ENCODE measurements at regions not wholly inside any gene's neighbourhood (a gene's known extent, or its start where the extent isn't known, plus 50 kb on each side); places are given as distances from the start of the nearest gene placed in this dataset.

DNA sequence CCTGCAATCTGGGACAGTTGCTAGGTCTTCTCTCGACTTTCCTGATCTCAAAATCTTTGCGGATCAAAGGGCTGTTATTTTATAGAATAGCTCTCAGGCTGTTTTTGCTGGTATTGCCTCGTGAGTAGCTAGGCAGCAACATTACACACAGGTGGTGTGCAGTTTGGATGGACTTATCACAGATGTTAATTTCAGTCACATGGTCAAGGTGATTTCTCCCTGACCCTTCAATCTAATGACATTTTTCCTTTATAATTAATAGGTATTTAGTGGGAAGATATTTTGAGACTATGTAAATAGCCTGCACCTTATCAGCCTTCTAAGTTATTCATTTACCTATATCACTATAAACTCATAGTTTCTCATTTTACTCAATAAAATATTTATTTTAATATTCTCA is 309.6 kb upstream of the PRKCQ start:
- TF ChIP-seq, protein P1, sequence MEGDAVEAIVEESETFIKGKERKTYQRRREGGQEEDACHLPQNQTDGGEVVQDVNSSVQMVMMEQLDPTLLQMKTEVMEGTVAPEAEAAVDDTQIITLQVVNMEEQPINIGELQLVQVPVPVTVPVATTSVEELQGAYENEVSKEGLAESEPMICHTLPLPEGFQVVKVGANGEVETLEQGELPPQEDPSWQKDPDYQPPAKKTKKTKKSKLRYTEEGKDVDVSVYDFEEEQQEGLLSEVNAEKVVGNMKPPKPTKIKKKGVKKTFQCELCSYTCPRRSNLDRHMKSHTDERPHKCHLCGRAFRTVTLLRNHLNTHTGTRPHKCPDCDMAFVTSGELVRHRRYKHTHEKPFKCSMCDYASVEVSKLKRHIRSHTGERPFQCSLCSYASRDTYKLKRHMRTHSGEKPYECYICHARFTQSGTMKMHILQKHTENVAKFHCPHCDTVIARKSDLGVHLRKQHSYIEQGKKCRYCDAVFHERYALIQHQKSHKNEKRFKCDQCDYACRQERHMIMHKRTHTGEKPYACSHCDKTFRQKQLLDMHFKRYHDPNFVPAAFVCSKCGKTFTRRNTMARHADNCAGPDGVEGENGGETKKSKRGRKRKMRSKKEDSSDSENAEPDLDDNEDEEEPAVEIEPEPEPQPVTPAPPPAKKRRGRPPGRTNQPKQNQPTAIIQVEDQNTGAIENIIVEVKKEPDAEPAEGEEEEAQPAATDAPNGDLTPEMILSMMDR (conservative IDR thresholded peaks at IDR 0.05; ENCODE audit: low read depth in 2 of 2) = no peak
- no peak for TF ChIP-seq EZH2phosphoT487 (IDR thresholded peaks at IDR 0.05; ENCODE audit: unreplicated experiment)
- no peak for TF ChIP-seq POLR2AphosphoS5 (IDR thresholded peaks at IDR 0.05; ENCODE audit: low read depth)
- TF ChIP-seq, protein P2, sequence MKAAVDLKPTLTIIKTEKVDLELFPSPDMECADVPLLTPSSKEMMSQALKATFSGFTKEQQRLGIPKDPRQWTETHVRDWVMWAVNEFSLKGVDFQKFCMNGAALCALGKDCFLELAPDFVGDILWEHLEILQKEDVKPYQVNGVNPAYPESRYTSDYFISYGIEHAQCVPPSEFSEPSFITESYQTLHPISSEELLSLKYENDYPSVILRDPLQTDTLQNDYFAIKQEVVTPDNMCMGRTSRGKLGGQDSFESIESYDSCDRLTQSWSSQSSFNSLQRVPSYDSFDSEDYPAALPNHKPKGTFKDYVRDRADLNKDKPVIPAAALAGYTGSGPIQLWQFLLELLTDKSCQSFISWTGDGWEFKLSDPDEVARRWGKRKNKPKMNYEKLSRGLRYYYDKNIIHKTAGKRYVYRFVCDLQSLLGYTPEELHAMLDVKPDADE (IDR thresholded peaks at IDR 0.05) = no peak
- TF ChIP-seq, protein P3, sequence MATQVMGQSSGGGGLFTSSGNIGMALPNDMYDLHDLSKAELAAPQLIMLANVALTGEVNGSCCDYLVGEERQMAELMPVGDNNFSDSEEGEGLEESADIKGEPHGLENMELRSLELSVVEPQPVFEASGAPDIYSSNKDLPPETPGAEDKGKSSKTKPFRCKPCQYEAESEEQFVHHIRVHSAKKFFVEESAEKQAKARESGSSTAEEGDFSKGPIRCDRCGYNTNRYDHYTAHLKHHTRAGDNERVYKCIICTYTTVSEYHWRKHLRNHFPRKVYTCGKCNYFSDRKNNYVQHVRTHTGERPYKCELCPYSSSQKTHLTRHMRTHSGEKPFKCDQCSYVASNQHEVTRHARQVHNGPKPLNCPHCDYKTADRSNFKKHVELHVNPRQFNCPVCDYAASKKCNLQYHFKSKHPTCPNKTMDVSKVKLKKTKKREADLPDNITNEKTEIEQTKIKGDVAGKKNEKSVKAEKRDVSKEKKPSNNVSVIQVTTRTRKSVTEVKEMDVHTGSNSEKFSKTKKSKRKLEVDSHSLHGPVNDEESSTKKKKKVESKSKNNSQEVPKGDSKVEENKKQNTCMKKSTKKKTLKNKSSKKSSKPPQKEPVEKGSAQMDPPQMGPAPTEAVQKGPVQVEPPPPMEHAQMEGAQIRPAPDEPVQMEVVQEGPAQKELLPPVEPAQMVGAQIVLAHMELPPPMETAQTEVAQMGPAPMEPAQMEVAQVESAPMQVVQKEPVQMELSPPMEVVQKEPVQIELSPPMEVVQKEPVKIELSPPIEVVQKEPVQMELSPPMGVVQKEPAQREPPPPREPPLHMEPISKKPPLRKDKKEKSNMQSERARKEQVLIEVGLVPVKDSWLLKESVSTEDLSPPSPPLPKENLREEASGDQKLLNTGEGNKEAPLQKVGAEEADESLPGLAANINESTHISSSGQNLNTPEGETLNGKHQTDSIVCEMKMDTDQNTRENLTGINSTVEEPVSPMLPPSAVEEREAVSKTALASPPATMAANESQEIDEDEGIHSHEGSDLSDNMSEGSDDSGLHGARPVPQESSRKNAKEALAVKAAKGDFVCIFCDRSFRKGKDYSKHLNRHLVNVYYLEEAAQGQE (IDR thresholded peaks at IDR 0.05; ENCODE audit: unreplicated experiment) = no peak
- no peak for TF ChIP-seq NANOG (IDR thresholded peaks at IDR 0.05; ENCODE audit: borderline replicate concordance)
- no peak for TF ChIP-seq CREB1 (CRISPR knock-in tag; IDR thresholded peaks at IDR 0.05; ENCODE audit: low read depth)
- TF ChIP-seq EZH2 (IDR thresholded peaks at IDR 0.05; ENCODE audit: low read depth, unreplicated experiment) = no peak
- TF ChIP-seq JUNB (IDR thresholded peaks at IDR 0.05; ENCODE audit: unreplicated experiment) = no peak
- no peak for TF ChIP-seq ZNF114 (CRISPR knock-in tag; IDR thresholded peaks at IDR 0.05)
- no peak for TF ChIP-seq STAT1 (IDR thresholded peaks at IDR 0.05; ENCODE audit: unreplicated experiment)
- no peak for TF ChIP-seq ZNF331 (CRISPR knock-in tag; IDR thresholded peaks at IDR 0.05; ENCODE audit: low read depth)
